HepG2 (cell line): ENCODE measurements at regions not wholly inside any gene's neighbourhood (a gene's known extent, or its start where the extent isn't known, plus 50 kb on each side); places are given as distances from the start of the nearest gene placed in this dataset.

Experiments used
- ATAC-seq: fragments of 200-7000 bp; cut with Tn5 transposase; 3 replicates; pipeline ENCODE4 v1.9.1; 2020; ENCODE audit warnings: mild to moderate bottlenecking, moderate library complexity
- BruUV-seq: library from RNA; stranded (reverse); fragments of 400-500 nt; replicated peaks from 2 replicates; lab custom pipeline; 2021; lab: Mats Ljungman, UMichigan
- CTCF ChIA-PET: fragments of 300-600 bp; formaldehyde crosslinking; extraction: SDS; loops from one replicate; lab custom pipeline; 2021; ENCODE audit warnings: low total read pairs, inconsistent platforms, low intra/inter-chr PET ratio; lab: Yijun Ruan, JAX
- POLR2A ChIA-PET: fragments of 350-600 bp; sonication (Branson Sonifier 250); formaldehyde crosslinking; loops from one replicate; lab custom pipeline; 2020; ENCODE audit warnings: antibody characterized with exemption, inconsistent platforms; lab: Yijun Ruan, JAX
- DNase-seq: peaks from one replicate; pipeline ENCODE4 v3.0.0-alpha.2; 2015; ENCODE audit warnings: low spot score
- FAIRE-seq: peaks from 3 replicates; lab custom pipeline; 2011; peaks lifted over from hg19 to GRCh38; lab: Jason Lieb, UNC
- H2AFZ ChIP-seq: one replicate; pipeline ENCODE4 v1.6.1; 2011; ENCODE audit warnings: low read length, inconsistent platforms
- H3K27ac ChIP-seq: fragments of 300-600 bp; 3 replicates; pipeline ENCODE4 v1.8.0; 2011; ENCODE audit warnings: mixed run types, mild to moderate bottlenecking, mixed read lengths, low read length, inconsistent platforms; ENCODE audit not compliant: insufficient read depth; ENCODE audit errors: extremely low read length
- H3K27me3 ChIP-seq, 2 experiments: fragments of 200-600 bp in 1 of 2; 2 replicates in 1 of 2; 3 replicates in 1 of 2; pipeline versions ENCODE4 v1.6.0 to v1.8.0; 2011; ENCODE audit warnings: low read length in 2 of 2, mild to moderate bottlenecking in 2 of 2, moderate library complexity in 2 of 2, inconsistent platforms in 1 of 2; ENCODE audit not compliant: insufficient read depth in 2 of 2, control insufficient read depth in 1 of 2
- H3K36me3 ChIP-seq, 2 experiments: fragments of 200-600 bp in 1 of 2; replicated peaks in 1 of 2; 2 replicates in 1 of 2; 3 replicates in 1 of 2; pipeline versions ENCODE4 v1.5.1 to v1.8.0; 2011; ENCODE audit warnings: low read length in 2 of 2, inconsistent platforms in 1 of 2; ENCODE audit not compliant: insufficient read depth in 2 of 2, control insufficient read depth in 1 of 2
- H3K4me1 ChIP-seq: 2 replicates; pipeline ENCODE4 v1.5.1; 2012; ENCODE audit warnings: low read length, inconsistent platforms; ENCODE audit not compliant: insufficient read depth
- H3K4me2 ChIP-seq: 2 replicates; pipeline ENCODE4 v1.6.0; 2011; ENCODE audit warnings: low read depth, low read length, inconsistent platforms
- H3K4me3 ChIP-seq, 3 experiments: fragments of 200-600 bp in 1 of 3; sonication (generic), shearing (Covaris generic) in 1 of 3; replicated peaks in 1 of 3; 2 replicates each; pipeline ENCODE4 v1.5.1; 2011 to 2016; ENCODE audit warnings: low read length in 3 of 3, inconsistent platforms in 2 of 3, low read depth in 2 of 3, mild to moderate bottlenecking in 2 of 3, control low read depth in 1 of 3, mixed read lengths in 1 of 3; ENCODE audit not compliant: insufficient read depth in 1 of 3
- H3K79me2 ChIP-seq: one replicate; pipeline ENCODE4 v1.6.1; 2011; ENCODE audit warnings: low read length, inconsistent platforms; ENCODE audit not compliant: insufficient read depth
- H3K9ac ChIP-seq: 2 replicates; pipeline ENCODE4 v1.6.0; 2011; ENCODE audit warnings: mild to moderate bottlenecking, low read depth, low read length, inconsistent platforms; ENCODE audit not compliant: insufficient read depth
- H3K9me3 ChIP-seq: 2 replicates; pipeline ENCODE4 v1.5.1; 2012; ENCODE audit warnings: mild to moderate bottlenecking, low read length
- H4K20me1 ChIP-seq: 2 replicates; pipeline ENCODE4 v1.6.0; 2011; ENCODE audit warnings: inconsistent platforms, mild to moderate bottlenecking, low read length, moderate library complexity; ENCODE audit not compliant: insufficient read depth
- CHD2 ChIP-seq: IDR thresholded peaks from 2 replicates; pipeline ENCODE4 v1.6.1; 2011; ENCODE audit warnings: low read depth, low read length, improper control_type of control experiment
- HOXA3 ChIP-seq: sonication (generic); formaldehyde crosslinking; IDR thresholded peaks from 2 replicates; pipeline ENCODE4 v1.5.0; 2020; ENCODE audit warnings: missing genetic modification reagents
- ZFY ChIP-seq: sonication (generic); formaldehyde crosslinking; IDR thresholded peaks from 2 replicates; pipeline ENCODE4 v1.4.0; 2020; ENCODE audit warnings: missing genetic modification reagents
- ZNF124 ChIP-seq: sonication (generic); formaldehyde crosslinking; IDR thresholded peaks from 2 replicates; pipeline ENCODE4 v1.4.0; 2020; ENCODE audit warnings: missing genetic modification reagents
- ZNF138 ChIP-seq: sonication (generic); formaldehyde crosslinking; IDR thresholded peaks from 2 replicates; pipeline ENCODE4 v1.5.0; 2020; ENCODE audit warnings: mild to moderate bottlenecking, low read depth, missing genetic modification reagents
- WGBS: methylation state at CpG from one replicate; pipeline ENCODE4 v1.1.6; 2017; ENCODE audit warnings: low lambda C conversion rate; 5-methylcytosine and 5-hydroxymethylcytosine counted together
- in situ Hi-C: cut with HindIII; loops from 2 replicates; pipeline ENCODE4 v1.10.0; 2017; ENCODE audit warnings: low pct_unique_long_range_greater_than_20kb; ENCODE audit not compliant: extremely low pct_ligation_motif_present
- intact Hi-C: fragments of 100-400 bp; cut with micrococcal nuclease; formaldehyde crosslinking; loops from one replicate; pipeline ENCODE4 v1.10.0; 2022; ENCODE audit not compliant: unreplicated experiment
- TF ChIP-seq, protein P1 (sequence below), 2 experiments: fragments of 450-650 bp in 1 of 2; sonication (generic) in 1 of 2; formaldehyde crosslinking in 1 of 2; IDR thresholded peaks; 2 replicates each; pipeline versions ENCODE4 v1.6.1 to v1.8.0; 2016 to 2022; ENCODE audit warnings: antibody characterized with exemption in 1 of 2, mild to moderate bottlenecking in 1 of 2, missing genetic modification reagents in 1 of 2

GRCh38 chr11:97355230-97355629 is 965.4 kb downstream of the JRKL start (continued):
- TF ChIP-seq, protein P1, sequence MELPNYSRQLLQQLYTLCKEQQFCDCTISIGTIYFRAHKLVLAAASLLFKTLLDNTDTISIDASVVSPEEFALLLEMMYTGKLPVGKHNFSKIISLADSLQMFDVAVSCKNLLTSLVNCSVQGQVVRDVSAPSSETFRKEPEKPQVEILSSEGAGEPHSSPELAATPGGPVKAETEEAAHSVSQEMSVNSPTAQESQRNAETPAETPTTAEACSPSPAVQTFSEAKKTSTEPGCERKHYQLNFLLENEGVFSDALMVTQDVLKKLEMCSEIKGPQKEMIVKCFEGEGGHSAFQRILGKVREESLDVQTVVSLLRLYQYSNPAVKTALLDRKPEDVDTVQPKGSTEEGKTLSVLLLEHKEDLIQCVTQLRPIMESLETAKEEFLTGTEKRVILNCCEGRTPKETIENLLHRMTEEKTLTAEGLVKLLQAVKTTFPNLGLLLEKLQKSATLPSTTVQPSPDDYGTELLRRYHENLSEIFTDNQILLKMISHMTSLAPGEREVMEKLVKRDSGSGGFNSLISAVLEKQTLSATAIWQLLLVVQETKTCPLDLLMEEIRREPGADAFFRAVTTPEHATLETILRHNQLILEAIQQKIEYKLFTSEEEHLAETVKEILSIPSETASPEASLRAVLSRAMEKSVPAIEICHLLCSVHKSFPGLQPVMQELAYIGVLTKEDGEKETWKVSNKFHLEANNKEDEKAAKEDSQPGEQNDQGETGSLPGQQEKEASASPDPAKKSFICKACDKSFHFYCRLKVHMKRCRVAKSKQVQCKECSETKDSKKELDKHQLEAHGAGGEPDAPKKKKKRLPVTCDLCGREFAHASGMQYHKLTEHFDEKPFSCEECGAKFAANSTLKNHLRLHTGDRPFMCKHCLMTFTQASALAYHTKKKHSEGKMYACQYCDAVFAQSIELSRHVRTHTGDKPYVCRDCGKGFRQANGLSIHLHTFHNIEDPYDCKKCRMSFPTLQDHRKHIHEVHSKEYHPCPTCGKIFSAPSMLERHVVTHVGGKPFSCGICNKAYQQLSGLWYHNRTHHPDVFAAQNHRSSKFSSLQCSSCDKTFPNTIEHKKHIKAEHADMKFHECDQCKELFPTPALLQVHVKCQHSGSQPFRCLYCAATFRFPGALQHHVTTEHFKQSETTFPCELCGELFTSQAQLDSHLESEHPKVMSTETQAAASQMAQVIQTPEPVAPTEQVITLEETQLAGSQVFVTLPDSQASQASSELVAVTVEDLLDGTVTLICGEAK (IDR thresholded peaks at IDR 0.05): no peak
- TF ChIP-seq, protein P1 (CRISPR knock-in tag; IDR thresholded peaks at IDR 0.05): no peak
- no peak for TF ChIP-seq ZNF138 (CRISPR knock-in tag)
- TF ChIP-seq CHD2: no peak
- no peak for TF ChIP-seq ZNF124

DNA sequence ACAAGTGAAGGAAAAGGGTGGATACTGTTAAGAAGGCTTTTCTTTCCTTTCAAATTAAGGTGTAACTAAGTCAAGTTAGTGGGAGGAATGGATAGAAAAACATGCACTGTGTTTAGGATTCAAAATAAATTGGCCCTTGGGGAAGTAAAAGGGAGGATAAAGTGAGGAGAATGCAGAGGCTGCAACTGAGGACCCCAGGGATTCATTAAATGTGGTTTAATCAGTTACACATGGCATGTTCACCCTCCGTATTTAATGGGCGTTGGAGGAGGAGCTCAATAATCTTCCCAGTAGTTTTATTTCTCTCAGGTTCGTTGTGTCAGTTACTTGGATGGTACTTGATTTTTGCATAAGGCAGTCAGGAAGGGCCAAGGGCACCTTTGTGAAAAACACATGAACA is 966.3 kb downstream of the JRKL start:
- in situ Hi-C loops: no loop called here
- no peak for DNase-seq
- ChIA-PET CTCF (no interaction called here), POLR2A (no interaction called here)
- intact Hi-C loops: no loop called here
- WGBS: 0% methylated on average over 3 of the region's 3 CpGs
- TF ChIP-seq HOXA3 (CRISPR knock-in tag) (no peak), ZFY (CRISPR knock-in tag) (no peak)
- H3K79me2 ChIP-seq: no peaks in the 10 kb centered on the region
- no peaks in the 10 kb centered on the region for H3K4me1 ChIP-seq
- no peaks in the 10 kb centered on the region for H4K20me1 ChIP-seq
- no peak overlapping the region for H3K4me3 ChIP-seq
- BruUV-seq: no TSS peak
- H3K9ac ChIP-seq: no peak overlapping the region
- no peak for ATAC-seq
- no peak for FAIRE-seq
- no peaks in the 10 kb centered on the region for H3K27me3 ChIP-seq
- no peak overlapping the region for H2AFZ ChIP-seq
- no peaks in the 10 kb centered on the region for H3K36me3 ChIP-seq
- no peak overlapping the region for H3K27ac ChIP-seq
- no peaks in the 10 kb centered on the region for H3K9me3 ChIP-seq
- H3K4me2 ChIP-seq: no peak overlapping the region
